HG02610 (cell line): ENCODE measurements at regions not wholly inside any gene's neighbourhood (a gene's known extent, or its start where the extent isn't known, plus 50 kb on each side); places are given as distances from the start of the nearest gene placed in this dataset.

Experiments
- ATAC-seq: cut with Tn5 transposase; IDR thresholded peaks from one replicate; pipeline ENCODE4 v1.9.1; 2021; ENCODE audit warnings: mild to moderate bottlenecking, moderate library complexity; ENCODE audit not compliant: unreplicated experiment

- ATAC-seq, result no peak
Observed at GRCh38 chr13:34512817-34513216, 429.3 kb upstream of the NBEA start.

DNA sequence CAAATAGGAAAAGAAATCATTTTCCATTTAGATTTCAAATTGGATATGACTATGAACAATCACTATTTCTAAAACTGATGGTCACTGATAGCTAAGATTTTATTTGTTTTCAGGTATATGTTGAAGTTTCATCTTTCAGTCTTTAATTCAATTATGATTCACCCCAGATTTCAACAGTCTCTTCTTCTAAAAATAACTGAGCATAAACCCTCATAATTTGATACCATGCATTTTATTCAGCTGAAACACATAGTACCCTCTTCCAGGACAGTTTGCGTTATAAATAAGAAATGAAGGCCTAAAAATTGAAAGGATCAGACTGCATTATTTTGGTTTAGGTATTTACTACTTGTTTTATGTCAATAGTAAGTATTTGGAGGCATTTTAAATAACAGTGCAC lies 428.5 kb upstream of the NBEA start:
- no peak for ATAC-seq

DNA sequence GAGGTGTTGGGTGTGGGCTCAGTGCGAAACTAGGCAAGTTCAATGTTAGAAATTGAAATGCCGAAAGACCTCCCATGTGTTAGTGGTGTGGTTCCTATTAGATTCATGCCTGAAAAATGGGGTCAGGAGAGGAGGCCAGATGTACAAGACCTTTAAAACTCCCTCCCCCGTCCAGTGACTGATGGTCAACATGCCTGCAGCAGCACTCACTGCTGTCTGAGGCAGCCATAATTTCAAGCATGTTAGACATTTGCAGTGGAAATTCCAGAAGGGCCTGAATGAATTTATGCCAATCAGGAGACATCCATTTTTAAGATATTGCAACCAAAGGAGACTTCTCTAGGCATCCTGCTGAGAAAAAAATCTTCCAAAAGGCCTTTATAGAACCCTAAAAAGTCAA lies 426.9 kb upstream of the NBEA start:
- ATAC-seq, result no peak

- ATAC-seq, result no peak
Observed at GRCh38 chr13:34521171-34521570, 420.9 kb upstream of the NBEA start.

GRCh38 chr13:34522808-34523207 lies 419.3 kb upstream of the NBEA start:
- ATAC-seq, result no peak

DNA sequence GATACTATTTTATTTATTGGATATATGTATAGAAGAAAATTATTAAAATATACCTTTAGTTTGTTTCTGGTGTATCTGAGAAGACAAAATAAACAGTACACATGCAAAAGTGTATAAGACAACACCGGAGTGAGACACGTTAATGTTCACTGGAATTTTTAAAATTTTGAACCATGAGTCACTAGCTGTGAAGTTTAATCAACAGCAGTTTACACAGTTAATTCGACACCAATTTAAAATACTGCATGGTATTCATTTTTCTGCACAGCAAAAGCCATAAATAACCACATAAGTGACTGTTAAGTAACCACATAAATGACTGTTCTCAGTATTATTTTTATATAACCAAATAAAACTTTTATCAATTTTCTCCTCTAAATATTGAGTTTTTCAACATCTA lies 418.7 kb upstream of the NBEA start:
- no peak for ATAC-seq

GRCh38 chr13:34533941-34534340 lies 408.1 kb upstream of the NBEA start:
- no peak for ATAC-seq

- ATAC-seq, result no peak
Observed at GRCh38 chr13:34542321-34542720, 399.7 kb upstream of the NBEA start.

GRCh38 chr13:34543836-34544235 lies 398.2 kb upstream of the NBEA start:
- no peak for ATAC-seq

- no peak for ATAC-seq
Observed at GRCh38 chr13:34545461-34545860, 396.6 kb upstream of the NBEA start.

GRCh38 chr13:34546344-34547250 lies 395.5 kb upstream of the NBEA start:
- ATAC-seq, result no peak

DNA sequence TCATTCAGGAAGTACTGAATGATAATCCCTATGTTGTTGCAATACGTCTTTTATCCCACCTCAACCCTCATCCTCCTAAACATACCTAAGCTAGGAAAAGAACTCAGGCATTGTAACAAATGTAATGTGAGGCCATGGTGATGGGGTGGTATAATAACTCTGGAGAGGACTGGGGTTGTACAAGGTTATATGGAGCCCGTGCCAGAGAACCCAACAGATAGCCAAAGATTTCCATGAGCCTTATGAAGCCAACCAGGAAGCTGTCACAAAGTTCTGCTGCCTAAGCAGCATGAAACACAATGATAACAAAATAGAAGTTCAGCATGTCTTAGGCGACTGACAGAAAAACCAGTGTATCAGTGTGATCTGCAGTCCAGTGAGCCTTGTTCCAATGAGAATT lies 394.1 kb upstream of the NBEA start:
- no peak for ATAC-seq

- ATAC-seq, result no peak
Observed at GRCh38 chr13:34553376-34553775, 388.7 kb upstream of the NBEA start.

- ATAC-seq, result no peak
Observed at GRCh38 chr13:34555988-34556387, 386.1 kb upstream of the NBEA start.

DNA sequence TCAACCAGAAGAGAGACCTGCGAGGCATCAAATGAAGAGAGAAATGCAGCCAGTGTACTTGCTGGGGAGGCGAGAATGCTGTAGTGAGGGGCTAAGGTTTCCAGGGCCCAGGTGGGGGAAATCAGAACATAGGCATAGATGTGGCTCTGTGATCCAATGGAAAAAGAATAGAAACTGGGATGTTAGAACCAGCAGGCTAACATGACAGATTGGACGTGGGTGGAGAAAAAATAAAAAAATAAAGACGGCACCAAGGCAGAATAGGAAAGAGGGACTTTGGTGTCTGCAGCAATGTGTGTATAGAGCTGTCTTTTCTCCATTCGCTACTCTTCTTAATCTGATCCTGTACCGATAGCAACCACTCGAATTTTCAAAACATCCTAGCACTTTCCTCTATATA lies 381.0 kb upstream of the NBEA start:
- ATAC-seq, result no peak

DNA sequence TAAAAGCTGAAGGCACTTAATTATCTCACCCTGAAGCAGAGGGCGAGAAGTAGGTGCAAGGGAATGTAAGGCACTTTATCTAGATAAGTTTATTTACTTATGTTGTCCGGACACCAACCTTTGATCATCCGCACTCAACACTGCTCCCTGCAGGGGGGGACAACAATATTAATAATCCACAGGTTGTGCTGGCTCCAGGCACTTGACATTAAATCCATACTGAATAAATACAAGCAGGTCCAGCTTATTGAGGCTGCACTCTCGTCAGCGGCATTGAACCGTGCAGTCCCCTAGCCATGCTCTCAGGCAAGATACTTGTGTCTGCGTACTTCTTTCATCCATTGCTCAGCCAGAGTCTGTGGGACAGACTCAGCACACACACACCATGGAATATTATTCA lies 374.5 kb upstream of the NBEA start:
- no peak for ATAC-seq

DNA sequence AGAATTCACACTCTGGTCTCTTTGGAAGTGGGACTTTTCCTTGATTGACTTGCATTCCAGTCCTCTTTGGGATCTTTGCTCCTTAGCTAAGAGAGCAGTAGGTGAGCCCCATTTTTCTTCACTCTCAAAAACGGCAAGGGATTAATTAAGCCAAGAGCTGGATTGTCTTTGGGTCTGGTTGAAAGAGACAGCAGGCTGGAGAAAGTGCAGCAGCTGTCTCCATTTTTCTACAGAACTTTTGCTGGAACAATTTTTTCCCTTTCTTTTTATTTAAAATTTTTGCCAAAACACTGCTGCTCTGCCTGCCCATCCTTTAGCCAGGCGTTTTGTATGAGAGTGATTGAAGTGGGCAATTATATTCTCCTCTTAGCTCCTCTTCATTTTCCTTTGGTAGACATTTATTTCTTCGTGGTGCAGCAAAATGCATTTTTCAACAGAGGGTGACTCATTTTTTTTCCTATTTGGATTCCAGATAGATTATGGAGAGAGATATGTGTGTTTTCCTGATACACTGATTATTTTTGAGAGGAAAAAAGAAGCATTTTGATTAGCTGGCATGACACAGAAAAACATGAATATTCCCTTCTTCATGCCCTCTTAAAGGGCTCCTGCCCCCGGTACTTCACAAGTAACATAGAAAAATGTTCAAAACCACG lies 371.2 kb upstream of the NBEA start:
- no peak for ATAC-seq

GRCh38 chr13:34571716-34572115 lies 370.4 kb upstream of the NBEA start:
- no peak for ATAC-seq

- no peak for ATAC-seq
Observed at GRCh38 chr13:34577051-34577450, 365.0 kb upstream of the NBEA start.

DNA sequence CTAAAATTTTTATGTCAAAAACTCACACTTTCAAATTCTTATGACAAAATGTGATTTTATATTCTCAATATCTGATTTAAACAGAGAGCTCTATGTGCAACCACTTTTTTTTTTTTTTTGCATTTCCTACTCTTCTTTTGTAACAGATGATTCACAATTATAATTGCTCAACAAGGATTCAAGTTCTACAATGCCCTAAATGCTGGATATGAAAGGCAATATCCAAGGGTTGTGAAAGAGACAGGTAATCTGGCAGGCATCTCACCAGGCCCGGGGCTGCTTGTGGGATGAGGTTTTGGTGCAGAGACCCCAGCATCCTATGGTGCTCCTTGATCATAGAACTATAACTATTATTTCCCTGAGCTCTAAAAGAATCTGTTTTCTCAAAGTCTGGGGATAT lies 363.6 kb upstream of the NBEA start:
- ATAC-seq, result no peak

GRCh38 chr13:34578917-34579316 lies 363.2 kb upstream of the NBEA start:
- no peak for ATAC-seq

- ATAC-seq, result no peak
Observed at GRCh38 chr13:34583181-34583580, 358.9 kb upstream of the NBEA start.
